ENCODE measurements at regions not wholly inside any gene's neighbourhood (a gene's known extent, or its start where the extent isn't known, plus 50 kb on each side); places are given as distances from the start of the nearest gene placed in this dataset.
"Not testable (repeated sequence)": the region's sequence is repeated elsewhere in the genome, so short reads cannot be mapped to it uniquely, and the experiment has no call there.

GRCh38 chr14:105644457-105644856, 118.1 kb downstream of the TMEM121 start:
- not testable (repeated sequence) for TF ChIP-seq CTCF (IDR thresholded peaks at IDR 0.05; ENCODE audit: low read depth, low read length); POLR2A (IDR thresholded peaks at IDR 0.05; ENCODE audit: extremely low read depth, insufficient read length); MAX (IDR thresholded peaks at IDR 0.05; ENCODE audit: low read depth, low read length)

Data from NB4 (cell line).